Left ventricle myocardium inferior (tissue), 1 donor: ENCODE measurements at regions not wholly inside any gene's neighbourhood (a gene's known extent, or its start where the extent isn't known, plus 50 kb on each side); places are given as distances from the start of the nearest gene placed in this dataset.
"Not testable (repeated sequence)": the region's sequence is repeated elsewhere in the genome, so short reads cannot be mapped to it uniquely, and the experiment has no call there.

ENCODE experiments used
- DNase-seq: peaks from one replicate; pipeline ENCODE4 v3.0.0-alpha.2; 2020
- H3K27ac ChIP-seq: fragments of 200-600 bp; replicated peaks from 2 replicates; pipeline ENCODE4 v1.8.0; 2021
- H3K27me3 ChIP-seq: fragments of 200-600 bp; 2 replicates; pipeline ENCODE4 v1.8.0; 2021; ENCODE audit warnings: low read depth
- H3K36me3 ChIP-seq: fragments of 200-600 bp; 2 replicates; pipeline ENCODE4 v1.8.0; 2021
- H3K4me1 ChIP-seq: fragments of 200-600 bp; 2 replicates; pipeline ENCODE4 v1.8.0; 2021
- H3K4me3 ChIP-seq: fragments of 200-600 bp; 2 replicates; pipeline ENCODE4 v1.8.0; 2021; ENCODE audit warnings: mild to moderate bottlenecking, moderate library complexity
- H3K9me3 ChIP-seq: fragments of 200-600 bp; replicated peaks from 2 replicates; pipeline ENCODE4 v1.8.0; 2021
- intact Hi-C: fragments of 100-400 bp; cut with micrococcal nuclease; formaldehyde crosslinking; loops from one replicate; pipeline ENCODE4 v1.11.0; 2022
- TF ChIP-seq, protein P1 (sequence below): fragments of 200-600 bp; IDR thresholded peaks from 2 replicates; pipeline ENCODE4 v1.8.0; 2021; ENCODE audit warnings: antibody characterized with exemption, mild to moderate bottlenecking, borderline replicate concordance
- donor health status: DM: no; HTN: yes; CAD: no; lungs with severe emphysema.

DNA sequence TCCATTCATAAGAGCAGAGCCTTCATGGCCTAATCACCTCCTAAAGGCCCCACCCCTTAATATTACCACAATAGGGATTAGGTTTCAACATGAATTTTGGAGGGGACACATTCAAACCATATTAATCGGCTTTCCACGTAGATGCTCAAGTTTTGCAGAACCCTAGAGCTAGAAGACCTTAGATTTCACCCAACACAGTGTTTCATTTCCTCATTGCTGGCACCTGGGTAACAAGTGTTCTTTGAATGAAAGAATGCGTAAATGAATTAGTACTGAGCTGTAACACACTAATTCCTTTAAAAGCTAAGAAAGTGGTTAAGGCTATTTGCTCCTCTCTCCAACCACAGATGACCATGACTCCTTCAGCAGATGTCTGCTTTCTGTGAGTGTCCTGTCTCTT is 252.5 kb downstream of the SMAD2 start:
- Histone ChIP-seq H3K36me3 (no peaks in the 10 kb centered on the region), H3K9me3 (no peaks in the 10 kb centered on the region), H3K4me1 (no peaks in the 10 kb centered on the region), H3K27me3 (peaks cover 68% of the 10 kb centered on the region), H3K4me3 (no peak overlapping the region), H3K27ac (no peak overlapping the region)
- intact Hi-C loops: no loop called here
- DNase-seq: no peak
- TF ChIP-seq, protein P1, sequence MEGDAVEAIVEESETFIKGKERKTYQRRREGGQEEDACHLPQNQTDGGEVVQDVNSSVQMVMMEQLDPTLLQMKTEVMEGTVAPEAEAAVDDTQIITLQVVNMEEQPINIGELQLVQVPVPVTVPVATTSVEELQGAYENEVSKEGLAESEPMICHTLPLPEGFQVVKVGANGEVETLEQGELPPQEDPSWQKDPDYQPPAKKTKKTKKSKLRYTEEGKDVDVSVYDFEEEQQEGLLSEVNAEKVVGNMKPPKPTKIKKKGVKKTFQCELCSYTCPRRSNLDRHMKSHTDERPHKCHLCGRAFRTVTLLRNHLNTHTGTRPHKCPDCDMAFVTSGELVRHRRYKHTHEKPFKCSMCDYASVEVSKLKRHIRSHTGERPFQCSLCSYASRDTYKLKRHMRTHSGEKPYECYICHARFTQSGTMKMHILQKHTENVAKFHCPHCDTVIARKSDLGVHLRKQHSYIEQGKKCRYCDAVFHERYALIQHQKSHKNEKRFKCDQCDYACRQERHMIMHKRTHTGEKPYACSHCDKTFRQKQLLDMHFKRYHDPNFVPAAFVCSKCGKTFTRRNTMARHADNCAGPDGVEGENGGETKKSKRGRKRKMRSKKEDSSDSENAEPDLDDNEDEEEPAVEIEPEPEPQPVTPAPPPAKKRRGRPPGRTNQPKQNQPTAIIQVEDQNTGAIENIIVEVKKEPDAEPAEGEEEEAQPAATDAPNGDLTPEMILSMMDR: no peak

DNA sequence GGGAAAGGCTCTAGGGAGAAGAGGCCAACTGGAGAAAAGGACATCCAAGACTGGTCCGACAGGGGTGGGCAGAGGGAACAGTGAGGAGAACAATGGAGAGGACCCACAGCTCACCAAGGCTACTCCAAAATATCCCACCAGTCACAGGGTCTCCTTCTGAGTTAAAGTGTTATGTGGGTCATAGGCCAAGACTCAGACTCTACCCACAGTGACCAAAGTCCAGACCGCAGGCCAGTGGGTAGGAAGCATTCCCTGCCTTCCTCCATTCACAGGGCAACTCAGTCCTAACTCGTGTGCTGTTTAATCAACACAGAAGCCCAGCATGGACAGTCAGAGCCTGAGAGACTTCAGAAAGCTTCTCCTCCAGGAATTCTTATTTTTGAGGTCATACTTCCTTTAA is 260.6 kb downstream of the SMAD2 start:
- no peak for DNase-seq
- Histone ChIP-seq H3K27me3 (peaks cover 76% of the 10 kb centered on the region), H3K4me3 (no peak overlapping the region), H3K27ac (no peak overlapping the region), H3K9me3 (no peaks in the 10 kb centered on the region), H3K4me1 (no peaks in the 10 kb centered on the region), H3K36me3 (no peaks in the 10 kb centered on the region)
- TF ChIP-seq, protein P1: no peak
- intact Hi-C loops: no loop called here

DNA sequence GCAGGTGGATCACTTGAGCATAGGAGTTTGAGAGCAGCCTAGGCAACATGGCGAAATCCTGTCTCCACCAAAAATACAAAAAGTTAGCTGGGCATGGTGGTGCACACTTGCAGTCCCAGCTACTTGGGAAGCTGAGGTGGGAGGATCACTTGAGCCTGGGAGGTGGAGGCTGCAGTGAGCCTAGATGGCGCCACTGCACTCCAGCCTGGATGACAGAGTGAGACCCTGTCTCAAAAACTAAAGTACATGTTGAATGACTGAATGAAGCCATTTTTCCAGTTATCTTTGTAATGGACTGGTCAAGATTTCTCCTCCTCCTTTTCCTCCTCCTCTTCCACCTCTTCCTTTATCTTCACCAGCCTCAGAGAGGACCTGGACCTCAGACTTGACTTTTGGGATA is 272.0 kb downstream of the SMAD2 start:
- H3K4me3 ChIP-seq: no peak overlapping the region
- DNase-seq: no peak
- intact Hi-C loops: no loop called here
- H3K36me3 ChIP-seq: no peaks in the 10 kb centered on the region
- no peak overlapping the region for H3K27ac ChIP-seq
- H3K4me1 ChIP-seq: no peaks in the 10 kb centered on the region
- peaks cover 26% of the 10 kb centered on the region for H3K27me3 ChIP-seq
- H3K9me3 ChIP-seq: peaks cover 11% of the 10 kb centered on the region
- TF ChIP-seq, protein P1: no peak

DNA sequence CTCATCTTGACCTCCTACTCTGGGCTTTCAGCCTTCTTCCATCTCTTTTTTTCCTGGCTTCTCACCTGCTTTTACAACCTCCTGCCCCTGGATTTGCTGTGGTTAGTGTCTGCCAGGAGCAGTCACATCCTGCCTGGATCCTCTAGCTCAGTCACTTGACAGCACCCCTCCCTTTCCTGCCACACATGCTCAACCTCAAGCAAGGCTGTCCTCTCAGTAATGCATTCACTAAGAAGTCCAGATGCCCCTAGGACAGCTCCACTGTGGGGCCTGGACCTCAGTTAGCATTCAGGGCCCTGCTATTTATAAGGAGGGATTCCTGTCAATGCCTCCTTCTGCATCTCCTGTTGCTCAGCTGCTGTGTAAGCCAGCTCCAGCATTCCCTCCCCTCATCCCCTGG is 275.5 kb downstream of the SMAD2 start:
- no peak overlapping the region for H3K27ac ChIP-seq
- TF ChIP-seq, protein P1: no peak
- H3K4me3 ChIP-seq: no peak overlapping the region
- intact Hi-C loops: no loop called here
- peaks cover 44% of the 10 kb centered on the region for H3K27me3 ChIP-seq
- DNase-seq: no peak
- peaks cover 9% of the 10 kb centered on the region for H3K9me3 ChIP-seq
- H3K4me1 ChIP-seq: no peaks in the 10 kb centered on the region
- H3K36me3 ChIP-seq: no peaks in the 10 kb centered on the region

DNA sequence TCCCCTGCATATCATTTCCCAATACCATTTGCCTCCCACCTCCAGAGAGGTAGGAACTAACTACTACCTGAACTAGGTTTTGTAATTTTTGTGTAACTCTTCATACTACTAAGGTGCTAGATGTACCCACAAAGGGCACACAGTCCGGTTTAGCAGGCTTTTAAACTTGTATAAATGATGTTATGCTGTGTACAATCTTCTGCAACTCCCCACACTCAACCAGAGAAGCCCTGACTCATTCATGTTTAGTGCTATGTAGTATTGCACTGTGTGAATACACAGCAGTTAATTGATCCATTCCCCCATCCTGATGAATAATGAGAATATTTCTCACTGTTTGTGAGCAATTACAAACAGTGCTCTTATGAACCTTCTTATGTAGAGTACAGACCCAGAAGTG is 285.6 kb downstream of the SMAD2 start:
- TF ChIP-seq, protein P1: no peak
- Histone ChIP-seq H3K36me3 (no peaks in the 10 kb centered on the region), H3K4me3 (no peak overlapping the region), H3K27ac (no peak overlapping the region), H3K27me3 (peaks cover 16% of the 10 kb centered on the region), H3K4me1 (no peaks in the 10 kb centered on the region), H3K9me3 (peaks cover 21% of the 10 kb centered on the region)
- intact Hi-C loops: no loop called here
- no peak for DNase-seq

DNA sequence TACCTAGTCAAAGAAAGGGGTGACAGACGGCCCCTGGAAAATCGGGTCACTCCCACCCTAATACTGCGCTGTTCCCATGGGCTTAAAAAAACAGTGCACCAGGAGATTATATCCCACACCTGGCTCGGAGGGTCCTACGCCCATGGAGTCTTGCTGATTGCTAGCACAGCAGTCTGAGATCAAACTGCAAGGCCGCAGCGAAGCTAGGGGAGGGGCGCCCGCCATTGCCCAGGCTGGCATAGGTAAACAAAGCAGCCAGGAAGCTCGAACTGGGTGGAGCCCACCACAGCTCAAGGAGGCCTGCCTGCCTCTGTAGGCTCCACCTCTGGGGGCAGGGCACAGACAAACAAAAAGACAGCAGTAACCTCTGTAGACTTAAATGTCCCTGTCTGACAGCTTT is 292.9 kb downstream of the SMAD2 start:
- intact Hi-C loops, H3K27ac ChIP-seq, H3K4me1 ChIP-seq, DNase-seq, H3K4me3 ChIP-seq, H3K36me3 ChIP-seq, H3K9me3 ChIP-seq: not testable (repeated sequence)
- peaks cover 31% of the 10 kb centered on the region for H3K27me3 ChIP-seq
